HG02981 (cell line): ENCODE measurements at regions not wholly inside any gene's neighbourhood (a gene's known extent, or its start where the extent isn't known, plus 50 kb on each side); places are given as distances from the start of the nearest gene placed in this dataset.
"Not testable (repeated sequence)": the region's sequence is repeated elsewhere in the genome, so short reads cannot be mapped to it uniquely, and the experiment has no call there.

Experiments used
- ATAC-seq: cut with Tn5 transposase; IDR thresholded peaks from one replicate; pipeline ENCODE4 v1.9.1; 2021; ENCODE audit warnings: mild to moderate bottlenecking, moderate library complexity; ENCODE audit not compliant: unreplicated experiment

- ATAC-seq: no peak
Measured at GRCh38 chr3:154904328-154904727, 175.8 kb upstream of the MME start.

- ATAC-seq: not testable (repeated sequence)
Measured at GRCh38 chr3:154902495-154902894, 177.6 kb upstream of the MME start.

- no peak for ATAC-seq
Measured at GRCh38 chr3:154901278-154901677, 178.8 kb upstream of the MME start.

GRCh38 chr3:154900816-154901215, 179.3 kb upstream of the MME start:
- no peak for ATAC-seq

- ATAC-seq: no peak
Measured at GRCh38 chr3:154898916-154899315, 181.2 kb upstream of the MME start.

GRCh38 chr3:154898443-154898842, 181.7 kb upstream of the MME start:
- ATAC-seq: no peak

- no peak for ATAC-seq
Measured at GRCh38 chr3:154893813-154894212, 186.3 kb upstream of the MME start.

- no peak for ATAC-seq
Measured at GRCh38 chr3:154889227-154889634, 190.9 kb upstream of the MME start.

GRCh38 chr3:154887869-154888268, 192.2 kb upstream of the MME start:
- no peak for ATAC-seq

- no peak for ATAC-seq
Measured at GRCh38 chr3:154886437-154886836, 193.7 kb upstream of the MME start.

GRCh38 chr3:154885418-154885817, 194.7 kb upstream of the MME start:
- no peak for ATAC-seq

GRCh38 chr3:154884952-154885351, 195.2 kb upstream of the MME start:
- ATAC-seq: no peak

GRCh38 chr3:154875142-154875541, 205.0 kb upstream of the MME start:
- ATAC-seq: no peak

- ATAC-seq: no peak
Measured at GRCh38 chr3:154872696-154873095, 207.4 kb upstream of the MME start.

- ATAC-seq: no peak
Measured at GRCh38 chr3:154872074-154872473, 208.0 kb upstream of the MME start.

- ATAC-seq: no peak
Measured at GRCh38 chr3:154864947-154865346, 215.2 kb upstream of the MME start.

GRCh38 chr3:154862265-154862664, 217.9 kb upstream of the MME start:
- ATAC-seq: no peak

GRCh38 chr3:154852998-154853397, 227.1 kb upstream of the MME start:
- ATAC-seq: not testable (repeated sequence)

- ATAC-seq: no peak
Measured at GRCh38 chr3:154852515-154852914, 227.6 kb upstream of the MME start.

- no peak for ATAC-seq
Measured at GRCh38 chr3:154851644-154852043, 228.5 kb upstream of the MME start.

GRCh38 chr3:154850921-154851320, 229.2 kb upstream of the MME start:
- ATAC-seq: no peak

- no peak for ATAC-seq
Measured at GRCh38 chr3:154849408-154849807, 230.7 kb upstream of the MME start.

- ATAC-seq: no peak
Measured at GRCh38 chr3:154844863-154845262, 235.3 kb upstream of the MME start.

GRCh38 chr3:154843647-154844046, 236.5 kb upstream of the MME start:
- ATAC-seq: no peak
